GM21360 (cell line): ENCODE measurements at regions not wholly inside any gene's neighbourhood (a gene's known extent, or its start where the extent isn't known, plus 50 kb on each side); places are given as distances from the start of the nearest gene placed in this dataset.
"Not testable (repeated sequence)": the region's sequence is repeated elsewhere in the genome, so short reads cannot be mapped to it uniquely, and the experiment has no call there.

ENCODE experiments used
- ATAC-seq: cut with Tn5 transposase; IDR thresholded peaks from one replicate; pipeline ENCODE4 v1.9.1; 2021; ENCODE audit warnings: mild to moderate bottlenecking, moderate library complexity; ENCODE audit not compliant: unreplicated experiment

- no peak for ATAC-seq
Measured at GRCh38 chr9:96067004-96067403, 191.5 kb downstream of the ERCC6L2 start.

GRCh38 chr9:96065482-96066251 lies 190.2 kb downstream of the ERCC6L2 start:
- ATAC-seq, result no peak

GRCh38 chr9:96064826-96065481 lies 189.5 kb downstream of the ERCC6L2 start:
- no peak for ATAC-seq

- no peak for ATAC-seq
Measured at GRCh38 chr9:96062854-96063253, 187.4 kb downstream of the ERCC6L2 start.

- no peak for ATAC-seq
Measured at GRCh38 chr9:96062031-96062430, 186.5 kb downstream of the ERCC6L2 start.

- no peak for ATAC-seq
Measured at GRCh38 chr9:96061293-96061987, 185.9 kb downstream of the ERCC6L2 start.

- ATAC-seq, result no peak
Measured at GRCh38 chr9:96058218-96058617, 182.7 kb downstream of the ERCC6L2 start.

- ATAC-seq, result no peak
Measured at GRCh38 chr9:96057155-96057554, 181.7 kb downstream of the ERCC6L2 start.

GRCh38 chr9:96056226-96056625 lies 180.7 kb downstream of the ERCC6L2 start:
- no peak for ATAC-seq

GRCh38 chr9:96054248-96054647 lies 178.8 kb downstream of the ERCC6L2 start:
- not testable (repeated sequence) for ATAC-seq

- no peak for ATAC-seq
Measured at GRCh38 chr9:96052686-96053085, 177.2 kb downstream of the ERCC6L2 start.

- no peak for ATAC-seq
Measured at GRCh38 chr9:96051423-96051822, 175.9 kb downstream of the ERCC6L2 start.

- ATAC-seq, result no peak
Measured at GRCh38 chr9:96050861-96051155, 175.3 kb downstream of the ERCC6L2 start.

GRCh38 chr9:96050048-96050860 lies 174.8 kb downstream of the ERCC6L2 start:
- no peak for ATAC-seq

GRCh38 chr9:96048956-96049831 lies 173.7 kb downstream of the ERCC6L2 start:
- ATAC-seq, result no peak

- ATAC-seq, result no peak
Measured at GRCh38 chr9:96048104-96048955, 172.8 kb downstream of the ERCC6L2 start.

GRCh38 chr9:96047741-96048103 lies 172.2 kb downstream of the ERCC6L2 start:
- ATAC-seq, result no peak

- no peak for ATAC-seq
Measured at GRCh38 chr9:96047116-96047639, 171.7 kb downstream of the ERCC6L2 start.

- ATAC-seq, result no peak
Measured at GRCh38 chr9:96045811-96046210, 170.3 kb downstream of the ERCC6L2 start.
